HG02943 (cell line): ENCODE measurements at regions not wholly inside any gene's neighbourhood (a gene's known extent, or its start where the extent isn't known, plus 50 kb on each side); places are given as distances from the start of the nearest gene placed in this dataset.

Source experiments
- ATAC-seq: cut with Tn5 transposase; IDR thresholded peaks from one replicate; pipeline ENCODE4 v1.9.1; 2021; ENCODE audit warnings: mild to moderate bottlenecking, low read depth, moderate library complexity; ENCODE audit not compliant: unreplicated experiment

GRCh38 chr9:28155671-28156070 is 582.4 kb upstream of the C9orf72 start:
- no peak for ATAC-seq

DNA sequence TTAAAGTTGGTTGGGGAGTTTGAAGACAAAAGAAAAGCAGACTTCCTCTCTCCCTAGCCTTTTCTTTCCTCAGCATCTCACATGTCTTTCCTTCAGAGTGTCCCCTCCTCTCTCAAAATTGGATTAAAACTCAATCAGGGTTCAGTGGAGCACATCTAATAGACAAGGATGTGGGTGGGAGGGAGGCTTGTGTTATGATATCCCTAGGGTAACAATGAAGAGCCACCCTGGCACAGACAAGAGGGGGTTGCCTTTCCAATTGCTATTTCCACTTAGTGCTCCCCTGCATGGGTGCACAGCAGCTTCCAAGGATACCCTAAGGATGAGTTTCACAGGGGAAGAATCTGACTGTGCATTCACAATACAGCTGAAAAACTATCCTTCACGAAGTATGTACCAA is 585.2 kb upstream of the C9orf72 start:
- no peak for ATAC-seq

DNA sequence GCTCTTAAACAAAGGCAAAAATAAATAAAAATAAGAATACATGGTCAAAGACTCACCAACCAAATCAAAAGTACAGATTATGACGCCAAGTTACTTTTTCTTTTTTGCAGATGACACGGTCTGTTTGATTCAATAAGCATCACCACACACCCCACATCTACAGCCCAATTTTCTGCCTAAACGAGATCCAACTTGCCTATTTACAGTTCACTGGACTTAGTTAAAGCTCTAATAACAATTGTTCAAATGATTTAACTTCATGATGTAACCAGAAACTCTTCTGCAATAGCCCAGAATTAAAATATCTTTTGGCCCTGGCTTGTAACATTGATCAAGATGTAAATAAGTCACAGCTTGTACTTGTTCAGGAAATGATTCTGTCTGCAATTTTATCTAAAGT is 590.3 kb upstream of the C9orf72 start:
- no peak for ATAC-seq

DNA sequence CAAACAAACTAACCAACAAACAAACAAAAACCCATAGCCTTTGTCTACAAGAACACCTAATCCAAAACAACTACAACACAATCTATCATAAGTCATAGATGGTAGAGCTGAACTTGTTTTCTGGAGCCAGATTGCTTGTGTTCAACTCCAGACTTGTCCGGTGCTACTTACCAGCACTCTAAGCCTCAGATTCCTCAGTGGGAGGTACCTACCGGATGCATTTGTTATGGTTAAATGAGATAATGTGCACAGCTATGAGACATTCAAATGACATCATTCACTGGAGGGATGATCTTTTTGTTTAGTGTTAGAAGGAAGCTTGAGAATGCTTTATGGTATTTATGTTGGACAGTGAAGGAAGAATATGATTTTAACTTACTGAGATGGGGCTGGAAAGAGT is 592.9 kb upstream of the C9orf72 start:
- ATAC-seq: no peak

DNA sequence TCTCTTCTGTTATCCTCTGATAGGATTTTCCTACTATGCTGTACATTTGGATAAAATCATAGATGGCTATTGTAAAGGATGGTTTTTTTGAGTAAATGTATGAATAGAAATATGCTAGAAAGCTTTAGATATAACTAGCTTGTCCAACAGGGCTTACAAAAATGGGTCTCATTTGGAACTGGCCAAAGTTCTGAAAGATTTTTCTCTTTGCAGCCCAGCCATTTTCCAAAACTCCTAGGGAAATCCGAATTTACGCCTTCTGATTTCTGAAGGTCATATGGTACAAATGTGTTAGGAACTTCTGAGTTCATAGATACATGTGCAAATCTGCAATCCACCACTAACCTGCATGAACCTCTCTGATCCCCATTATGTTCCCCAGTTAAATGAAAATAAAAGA is 603.9 kb upstream of the C9orf72 start:
- no peak for ATAC-seq

DNA sequence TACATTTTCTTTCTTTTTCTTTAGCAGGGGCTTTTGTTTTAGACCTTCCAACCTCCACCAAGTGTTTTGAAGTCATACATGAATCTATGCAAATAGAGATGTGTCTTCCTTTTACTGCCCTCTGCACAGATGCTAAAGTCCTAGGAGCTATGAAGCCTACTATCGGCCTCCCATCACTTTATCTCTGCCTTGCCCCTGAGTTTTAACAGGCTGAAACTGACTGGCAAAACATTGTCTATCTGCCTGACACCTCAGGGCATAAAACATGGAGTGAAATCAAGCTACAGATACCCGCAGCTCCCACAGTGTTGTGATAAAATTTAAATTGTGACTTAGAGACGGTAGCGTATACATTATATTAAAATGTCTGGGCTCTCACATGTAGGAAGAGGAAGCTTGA is 604.6 kb upstream of the C9orf72 start:
- ATAC-seq: no peak

- ATAC-seq: no peak
These were observed 606.6 kb upstream of the C9orf72 start for GRCh38 chr9:28179893-28180292.

- ATAC-seq: no peak
These were observed 617.7 kb upstream of the C9orf72 start for GRCh38 chr9:28190981-28191380.

DNA sequence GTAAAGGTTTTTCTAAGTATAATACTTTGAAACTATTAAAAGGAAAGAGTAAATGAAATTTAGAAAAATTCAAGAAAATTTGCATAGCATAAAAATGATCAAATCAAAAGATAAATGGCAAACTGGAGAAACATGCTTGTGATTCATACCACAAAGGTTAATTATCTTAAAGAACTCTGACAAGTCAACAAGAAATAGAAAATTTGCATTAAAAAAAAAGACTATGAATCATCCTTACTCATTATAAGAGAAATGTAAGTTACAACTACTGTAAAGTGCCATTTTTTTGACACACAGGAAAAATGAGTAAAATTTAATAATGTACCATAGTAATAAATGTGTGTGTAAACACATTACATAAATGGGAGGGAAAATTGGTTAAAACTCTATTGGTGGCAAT is 624.4 kb upstream of the C9orf72 start:
- no peak for ATAC-seq

GRCh38 chr9:28203036-28203435 is 629.8 kb upstream of the C9orf72 start:
- no peak for ATAC-seq

GRCh38 chr9:28206280-28206679 is 633.0 kb upstream of the C9orf72 start:
- ATAC-seq: no peak

GRCh38 chr9:28207657-28208056 is 634.4 kb upstream of the C9orf72 start:
- no peak for ATAC-seq

DNA sequence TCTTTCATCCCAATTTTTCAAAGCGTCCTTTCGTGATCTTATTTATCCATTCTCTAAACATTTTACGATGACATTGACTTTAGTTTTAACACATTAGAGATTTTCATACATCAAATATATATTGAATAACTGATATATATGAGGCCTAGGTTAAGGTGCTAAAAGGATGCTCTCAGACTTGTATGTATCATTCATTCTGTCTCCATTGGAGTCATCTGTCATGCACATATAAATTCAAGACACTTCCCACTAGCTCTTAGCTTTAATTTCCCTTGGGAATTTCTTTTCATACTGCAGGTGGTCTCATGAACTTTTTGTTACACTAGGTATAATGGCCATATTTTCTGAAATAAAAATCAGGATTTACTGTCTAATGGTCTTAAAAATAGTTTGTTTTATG is 635.8 kb upstream of the C9orf72 start:
- ATAC-seq: no peak

- no peak for ATAC-seq
These were observed 639.7 kb upstream of the C9orf72 start for GRCh38 chr9:28212979-28213378.

GRCh38 chr9:28215536-28216299 is 642.4 kb upstream of the C9orf72 start:
- no peak for ATAC-seq

- no peak for ATAC-seq
These were observed 659.4 kb upstream of the C9orf72 start for GRCh38 chr9:28232686-28233085.

DNA sequence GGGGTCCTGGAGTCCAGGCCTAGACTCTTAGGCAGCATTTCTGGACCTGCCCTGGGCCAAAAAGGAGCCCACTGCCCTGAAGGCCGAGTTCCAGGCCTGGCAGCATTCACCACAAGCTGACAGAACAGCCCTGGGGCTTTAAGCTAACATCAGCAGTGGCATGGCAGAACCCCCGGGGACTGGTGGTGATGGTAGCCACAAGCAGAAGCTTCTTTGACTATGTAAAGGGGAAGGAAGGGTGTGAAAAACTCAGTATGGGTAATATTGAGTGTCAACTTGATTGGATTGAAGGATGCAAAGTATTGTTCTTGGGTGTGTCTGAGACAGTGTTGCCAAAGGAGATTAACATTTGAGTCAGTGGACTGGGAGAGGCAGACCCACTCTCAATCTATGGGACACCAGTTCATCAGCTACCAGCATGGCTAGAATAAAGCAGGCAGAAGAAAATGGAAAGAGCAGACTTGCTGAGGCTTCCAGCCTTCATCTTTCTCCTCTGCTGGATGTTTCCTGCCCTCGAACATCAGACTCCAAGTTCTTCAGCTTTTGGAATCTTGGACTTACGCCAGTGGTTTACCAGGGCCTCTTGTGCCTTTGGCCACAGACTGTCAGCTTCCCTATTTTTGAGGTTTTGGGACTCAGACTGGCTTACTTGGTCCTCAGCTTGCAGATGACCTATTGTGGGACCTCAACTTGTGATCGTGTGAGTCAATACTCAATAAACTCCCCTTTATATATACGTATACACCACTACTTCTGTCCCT is 661.0 kb upstream of the C9orf72 start:
- ATAC-seq: no peak

GRCh38 chr9:28234894-28235277 is 661.6 kb upstream of the C9orf72 start:
- ATAC-seq: no peak

GRCh38 chr9:28249424-28249823 is 676.1 kb upstream of the C9orf72 start:
- ATAC-seq: no peak

- no peak for ATAC-seq
These were observed 681.9 kb upstream of the C9orf72 start for GRCh38 chr9:28255174-28255573.

DNA sequence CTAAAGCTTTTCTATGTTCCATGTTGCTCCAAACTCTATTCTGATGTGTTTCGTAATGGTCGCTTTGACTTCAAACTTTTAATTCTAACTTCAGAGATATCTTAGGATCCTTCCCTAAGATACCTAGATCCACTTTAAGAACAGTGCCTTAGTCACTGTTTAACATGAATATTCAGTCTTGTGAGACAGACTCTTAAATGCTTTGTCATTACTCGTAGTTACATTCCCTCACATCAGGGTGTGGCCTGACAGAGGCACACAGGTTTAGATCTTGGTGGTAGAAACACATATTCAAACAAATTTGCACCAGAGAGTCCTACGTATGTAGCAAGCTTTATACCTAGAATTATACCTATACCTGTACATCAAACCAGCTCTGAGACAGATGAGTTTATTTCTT is 687.0 kb upstream of the C9orf72 start:
- no peak for ATAC-seq

DNA sequence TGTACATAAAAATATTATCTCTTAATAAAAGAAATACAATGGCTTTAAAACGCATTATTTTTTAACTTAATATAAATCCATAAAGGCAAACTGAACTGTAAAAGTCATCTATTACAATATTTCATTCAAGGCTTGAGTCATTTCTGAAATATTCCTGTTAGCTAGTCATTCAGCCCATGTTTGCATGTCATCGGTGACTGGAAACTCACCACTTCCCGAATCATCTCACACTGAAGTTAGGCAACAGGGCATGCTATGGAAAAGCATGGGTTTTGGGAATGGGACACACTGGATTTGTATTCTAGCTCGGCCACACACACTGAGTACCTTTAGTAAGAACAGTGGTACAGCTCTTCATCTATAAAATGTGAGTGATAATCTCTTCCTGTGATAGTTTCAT is 691.1 kb upstream of the C9orf72 start:
- ATAC-seq: no peak
